ENCODE measurements at regions not wholly inside any gene's neighbourhood (a gene's known extent, or its start where the extent isn't known, plus 50 kb on each side); places are given as distances from the start of the nearest gene placed in this dataset.

- no peak for DNase-seq (ENCODE audit: low spot score)
- in situ Hi-C loops (cut with MboI; ENCODE audit: low sequenced_read_pairs, unreplicated experiment): no loop called here
- TF ChIP-seq CTCF (IDR thresholded peaks at IDR 0.05; ENCODE audit: borderline replicate concordance, control extremely low read depth, extremely low read depth, insufficient read depth, missing control alignments): no peak
These were observed 58.3 kb downstream of the TRIML1 start for GRCh38 chr4:188197566-188197965.

GRCh38 chr4:188198982-188199792 is 59.9 kb downstream of the TRIML1 start:
- no peak for TF ChIP-seq CTCF (IDR thresholded peaks at IDR 0.05; ENCODE audit: borderline replicate concordance, control extremely low read depth, extremely low read depth, insufficient read depth, missing control alignments)
- DNase-seq (ENCODE audit: low spot score): no peak
- in situ Hi-C loops (cut with MboI; ENCODE audit: low sequenced_read_pairs, unreplicated experiment): no loop called here

- no peak for TF ChIP-seq CTCF (IDR thresholded peaks at IDR 0.05; ENCODE audit: borderline replicate concordance, control extremely low read depth, extremely low read depth, insufficient read depth, missing control alignments)
- in situ Hi-C loops (cut with MboI; ENCODE audit: low sequenced_read_pairs, unreplicated experiment): no loop called here
- DNase-seq (ENCODE audit: low spot score): no peak
These were observed 62.6 kb downstream of the TRIML1 start for GRCh38 chr4:188201851-188202250.

DNA sequence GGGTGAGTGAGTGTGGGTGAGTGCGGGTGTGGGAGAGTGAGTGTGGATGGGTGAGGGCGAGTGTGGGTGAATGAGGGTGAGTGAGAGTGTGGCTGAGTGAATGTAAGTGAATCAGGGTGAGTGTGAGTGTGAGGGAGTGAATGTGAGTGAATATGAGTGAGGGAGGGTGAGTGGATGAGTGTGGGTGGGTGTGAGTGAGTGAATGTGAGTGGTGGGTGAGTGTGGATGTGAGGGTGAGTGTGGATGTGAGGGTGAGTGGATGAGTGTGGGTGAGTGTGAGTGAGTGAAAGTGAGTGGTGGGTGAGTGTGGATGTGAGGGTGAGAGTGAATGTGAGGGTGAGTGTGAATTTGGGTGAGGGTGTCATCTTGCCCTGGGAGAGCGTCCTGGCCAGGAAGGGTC is 67.5 kb downstream of the TRIML1 start:
- TF ChIP-seq CTCF (IDR thresholded peaks at IDR 0.05; ENCODE audit: borderline replicate concordance, control extremely low read depth, extremely low read depth, insufficient read depth, missing control alignments): no peak
- no peak for DNase-seq (ENCODE audit: low spot score)
- in situ Hi-C loops (cut with MboI; ENCODE audit: low sequenced_read_pairs, unreplicated experiment): no loop called here

- in situ Hi-C loops (cut with MboI; ENCODE audit: low sequenced_read_pairs, unreplicated experiment): no loop called here
- DNase-seq (ENCODE audit: low spot score): no peak
- TF ChIP-seq CTCF (IDR thresholded peaks at IDR 0.05; ENCODE audit: borderline replicate concordance, control extremely low read depth, extremely low read depth, insufficient read depth, missing control alignments): no peak
These were observed 75.6 kb downstream of the TRIML1 start for GRCh38 chr4:188214861-188215260.

DNA sequence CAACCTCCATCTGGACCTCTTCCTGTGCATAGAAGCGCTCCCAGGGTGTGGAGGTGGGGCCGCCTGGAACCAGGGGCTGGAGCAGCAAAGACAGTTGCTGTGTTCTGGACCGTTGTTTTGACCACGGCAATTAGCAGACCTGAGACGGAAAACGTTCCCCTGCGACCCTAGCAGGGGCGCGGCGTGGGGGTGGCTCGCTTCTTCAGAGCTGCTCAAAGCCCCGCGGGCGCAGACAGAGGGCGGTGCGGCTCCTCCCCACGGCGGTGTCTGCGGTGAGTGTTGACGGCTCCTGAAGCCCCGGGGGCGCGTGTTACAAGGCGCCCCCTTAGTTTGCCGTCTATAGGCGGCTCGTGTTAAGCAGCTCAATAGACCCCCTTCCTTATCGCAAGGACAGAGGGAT is 79.2 kb downstream of the TRIML1 start:
- in situ Hi-C loops (cut with MboI; ENCODE audit: low sequenced_read_pairs, unreplicated experiment): no loop called here
- TF ChIP-seq CTCF (IDR thresholded peaks at IDR 0.05; ENCODE audit: borderline replicate concordance, control extremely low read depth, extremely low read depth, insufficient read depth, missing control alignments): no peak
- no peak for DNase-seq (ENCODE audit: low spot score)
